B cell (primary cell): ENCODE measurements at regions not wholly inside any gene's neighbourhood (a gene's known extent, or its start where the extent isn't known, plus 50 kb on each side); places are given as distances from the start of the nearest gene placed in this dataset.

Source experiments
- ATAC-seq: fragments of 200-7000 bp; cut with Tn5 transposase; one replicate; pipeline ENCODE4 v1.10.0; 2021; ENCODE audit warnings: low read depth, mild to moderate bottlenecking, moderate number of reproducible peaks, moderate library complexity
- CTCF ChIA-PET: fragments of 350-600 bp; sonication (Branson Sonifier 250); formaldehyde crosslinking; loops from one replicate; lab custom pipeline; 2021; ENCODE audit warnings: antibody characterized with exemption, inconsistent platforms; lab: Charles Lee
- POLR2A ChIA-PET: fragments of 350-600 bp; sonication (Branson Sonifier 250); formaldehyde crosslinking; loops from one replicate; lab custom pipeline; 2021; ENCODE audit warnings: antibody characterized with exemption; lab: Charles Lee
- DNase-seq: peaks from one replicate; pipeline ENCODE4 v3.0.0; 2013
- H2AFZ ChIP-seq: 2 replicates; pipeline ENCODE4 v1.6.1; 2012; ENCODE audit warnings: mild to moderate bottlenecking, low read depth, low read length; ENCODE audit not compliant: insufficient read depth, poor library complexity, severe bottlenecking
- H3K27ac ChIP-seq, 2 donors: 1 replicate in 1 of 2; 2 replicates in 1 of 2; pipeline ENCODE4 v1.5.1; 2012 to 2013; ENCODE audit warnings: low read length in 2 of 2, mild to moderate bottlenecking in 2 of 2, moderate library complexity in 1 of 2
- H3K27me3 ChIP-seq, 4 experiments: fragments of 200-600 bp in 1 of 4; sonication (generic) in 1 of 4; replicated peaks in 1 of 4; 1 replicate in 2 of 4; 2 replicates in 2 of 4; pipeline versions ENCODE4 v1.6.1 to v1.7.0; 2013 to 2016; ENCODE audit warnings: low read length in 3 of 4, mild to moderate bottlenecking in 2 of 4, mixed read lengths in 1 of 4, moderate library complexity in 1 of 4; ENCODE audit not compliant: insufficient read depth in 4 of 4, control insufficient read depth in 3 of 4; ENCODE audit errors: control extremely low read depth in 1 of 4
- H3K36me3 ChIP-seq, 2 experiments: replicated peaks in 1 of 2; 1 replicate in 1 of 2; 2 replicates in 1 of 2; pipeline versions ENCODE4 v1.6.1 to v1.7.1; 2013; ENCODE audit warnings: low read length in 1 of 2; ENCODE audit not compliant: insufficient read depth in 2 of 2, control insufficient read depth in 1 of 2; ENCODE audit errors: control extremely low read depth in 1 of 2, extremely low read depth in 1 of 2
- H3K4me1 ChIP-seq, 2 donors: fragments of 200-600 bp in 1 of 2; sonication (generic) in 1 of 2; 1 replicate in 1 of 2; 2 replicates in 1 of 2; pipeline versions ENCODE4 v1.5.1 to v1.6.1; 2013 to 2017; ENCODE audit warnings: low read length in 2 of 2; ENCODE audit not compliant: control insufficient read depth in 2 of 2, insufficient read depth in 2 of 2
- H3K4me2 ChIP-seq: replicated peaks from 2 replicates; pipeline ENCODE3; 2012; ENCODE audit warnings: mild to moderate bottlenecking, low read depth, low read length; ENCODE audit not compliant: poor library complexity, severe bottlenecking
- H3K4me3 ChIP-seq, 5 experiments: fragments of 200-600 bp in 1 of 5; sonication (generic) in 1 of 5; 1 replicate in 3 of 5; 2 replicates in 2 of 5; pipeline versions ENCODE4 v1.5.1 to v1.7.0; 2011 to 2016; ENCODE audit warnings: low read length in 4 of 5, mild to moderate bottlenecking in 4 of 5, low read depth in 2 of 5, control low read depth in 1 of 5, moderate library complexity in 1 of 5; ENCODE audit not compliant: insufficient read depth in 1 of 5; ENCODE audit errors: control extremely low read depth in 1 of 5, extremely low read depth in 1 of 5
- H3K79me2 ChIP-seq: fragments of 200-600 bp; sonication (generic); one replicate; pipeline ENCODE4 v1.6.0; 2016; ENCODE audit warnings: low read length; ENCODE audit not compliant: control insufficient read depth, insufficient read depth
- H3K9ac ChIP-seq: fragments of 200-600 bp; sonication (generic); 2 replicates; pipeline ENCODE4 v1.6.1; 2017; ENCODE audit warnings: mild to moderate bottlenecking, low read length, moderate library complexity
- H3K9me3 ChIP-seq, 3 donors: one replicate each; pipeline versions ENCODE4 v1.6.1 to v1.7.1; 2013; ENCODE audit warnings: low read length in 2 of 3; ENCODE audit not compliant: control insufficient read depth in 2 of 3, insufficient read depth in 1 of 3; ENCODE audit errors: control extremely low read depth in 1 of 3
- H4K20me1 ChIP-seq: 2 replicates; pipeline ENCODE4 v1.6.0; 2012; ENCODE audit warnings: mild to moderate bottlenecking, low read length; ENCODE audit not compliant: insufficient read depth, control insufficient read depth, poor library complexity, severe bottlenecking
- H3K27ac Mint-ChIP-seq: one replicate; pipeline ENCODE4 v1.8.0; 2021; ENCODE audit warnings: mixed read lengths
- H3K27me3 Mint-ChIP-seq: one replicate; pipeline ENCODE4 v1.8.0; 2021; ENCODE audit warnings: mixed read lengths
- H3K4me1 Mint-ChIP-seq: one replicate; pipeline ENCODE4 v1.8.0; 2021; ENCODE audit warnings: mixed read lengths
- H3K4me3 Mint-ChIP-seq: one replicate; pipeline ENCODE4 v1.8.0; 2021; ENCODE audit warnings: mixed read lengths
- H3K9me3 Mint-ChIP-seq: one replicate; pipeline ENCODE4 v1.8.0; 2022; ENCODE audit warnings: mixed read lengths; ENCODE audit not compliant: insufficient read depth
- CTCF ChIP-seq: fragments of 200-600 bp; IDR thresholded peaks from one replicate; pipeline ENCODE4 v1.8.0; 2022; ENCODE audit warnings: antibody characterized with exemption, mild to moderate bottlenecking
- EZH2 ChIP-seq: IDR thresholded peaks from 2 replicates; pipeline ENCODE4 v1.6.1; 2012; ENCODE audit warnings: borderline replicate concordance, low read depth, mild to moderate bottlenecking, moderate library complexity, low read length; ENCODE audit not compliant: insufficient read depth, poor library complexity, severe bottlenecking
- WGBS: methylation state at CpG from one replicate; pipeline ENCODE4 v1.1.5; 2013; ENCODE audit warnings: missing lambda C conversion rate; ENCODE audit not compliant: insufficient coverage; 5-methylcytosine and 5-hydroxymethylcytosine counted together
- intact Hi-C: fragments of 100-400 bp; cut with micrococcal nuclease; formaldehyde crosslinking; loops from one replicate; pipeline ENCODE4 v1.10.0; 2022

GRCh38 chr14:31965735-31966598, 111.1 kb upstream of the ARHGAP5 start:
- intact Hi-C loops: no loop called here
- Histone ChIP-seq H2AFZ (no peak overlapping the region), H3K4me2 (no peak overlapping the region)

More at GRCh38 chr14:31965735-31966598, 111.1 kb upstream of the ARHGAP5 start:
- Histone ChIP-seq H3K4me3 (no peak overlapping the region), H3K4me1 (peaks cover 5 to 9% of the 10 kb centered on the region in 2 donors), H3K27me3 (no peaks in the 10 kb centered on the region), H3K27ac (no peak overlapping the region), H3K9ac (no peak overlapping the region), H4K20me1 (no peaks in the 10 kb centered on the region), H3K79me2 (no peaks in the 10 kb centered on the region), H3K9me3 (peaks cover 0 to 2% (median 0%) of the 10 kb centered on the region in 3 donors), H3K36me3 (no peaks in the 10 kb centered on the region)
- WGBS: 88% methylated on average over 6 of the region's 9 CpGs
- H3K4me1 Mint-ChIP-seq: peaks cover 5% of the 10 kb centered on the region
- no peak for DNase-seq
- ChIA-PET POLR2A (no interaction called here), CTCF (no interaction called here)
- H3K27me3 Mint-ChIP-seq: peaks cover 4% of the 10 kb centered on the region
- no peaks in the 10 kb centered on the region for H3K9me3 Mint-ChIP-seq
- TF ChIP-seq CTCF: no peak
- no peak for TF ChIP-seq EZH2
- H3K27ac Mint-ChIP-seq: no peak overlapping the region
- H3K4me3 Mint-ChIP-seq: no peak overlapping the region
- no peak for ATAC-seq
